WTC11 (cell line): ENCODE measurements at regions not wholly inside any gene's neighbourhood (a gene's known extent, or its start where the extent isn't known, plus 50 kb on each side); places are given as distances from the start of the nearest gene placed in this dataset.
"Not testable (repeated sequence)": the region's sequence is repeated elsewhere in the genome, so short reads cannot be mapped to it uniquely, and the experiment has no call there.

Experiments
- CTCF ChIP-seq: fragments of 200-600 bp; IDR thresholded peaks from 2 replicates; pipeline ENCODE4 v1.8.0; 2022; ENCODE audit warnings: antibody characterized with exemption
- FOXK1 ChIP-seq: sonication (generic); formaldehyde crosslinking; IDR thresholded peaks from 2 replicates; pipeline ENCODE4 v1.8.0; 2022; ENCODE audit warnings: mild to moderate bottlenecking, moderate library complexity, missing genetic modification reagents

GRCh38 chr4:173718504-173718903 is 188.5 kb upstream of the HAND2 start:
- not testable (repeated sequence) for TF ChIP-seq FOXK1 (CRISPR knock-in tag); CTCF
